ENCODE measurements at regions not wholly inside any gene's neighbourhood (a gene's known extent, or its start where the extent isn't known, plus 50 kb on each side); places are given as distances from the start of the nearest gene placed in this dataset.

- no peak for TF ChIP-seq CTCF (IDR thresholded peaks at IDR 0.05)
- H3K36me3 ChIP-seq (ENCODE audit: low read depth) = no peaks in the 10 kb centered on the region
- no peaks in the 10 kb centered on the region for H3K4me1 ChIP-seq (ENCODE audit: low read depth)
- no peaks in the 10 kb centered on the region for H3K9me3 ChIP-seq
- no peak overlapping the region for H3K4me3 ChIP-seq
- ATAC-seq (no peak), DNase-seq (no peak)
- intact Hi-C loops (cut with DNase I, micrococcal nuclease) = no loop called here
These were observed 1428.6 kb downstream of the LRRC4C start for GRCh38 chr11:40030867-40031266.

GRCh38 chr11:40029391-40029790 is 1430.1 kb downstream of the LRRC4C start:
- peak in 2 of 3 donors; percentile 21 to 25 for DNase-seq
- ATAC-seq = peak; percentile 44

GRCh38 chr11:40027720-40028119 is 1431.7 kb downstream of the LRRC4C start:
- H3K9me3 ChIP-seq = no peaks in the 10 kb centered on the region
- ATAC-seq = no peak
- intact Hi-C loops (cut with DNase I, micrococcal nuclease) = no loop called here
- H3K4me3 ChIP-seq = no peak overlapping the region
- DNase-seq = no peak
- no peaks in the 10 kb centered on the region for H3K4me1 ChIP-seq (ENCODE audit: low read depth)
- no peak for TF ChIP-seq CTCF (IDR thresholded peaks at IDR 0.05)
- no peaks in the 10 kb centered on the region for H3K36me3 ChIP-seq (ENCODE audit: low read depth)

More at GRCh38 chr11:40029391-40029790, 1430.1 kb downstream of the LRRC4C start:
- Histone ChIP-seq H3K9me3 (no peaks in the 10 kb centered on the region), H3K36me3 (ENCODE audit: low read depth) (no peaks in the 10 kb centered on the region), H3K4me1 (ENCODE audit: low read depth) (no peaks in the 10 kb centered on the region), H3K4me3 (no peak overlapping the region)
- no peak for TF ChIP-seq CTCF (IDR thresholded peaks at IDR 0.05)
- intact Hi-C loops (cut with DNase I, micrococcal nuclease) = no loop called here

GRCh38 chr11:40023724-40024123 is 1435.7 kb downstream of the LRRC4C start:
- Histone ChIP-seq H3K36me3 (ENCODE audit: low read depth) (no peaks in the 10 kb centered on the region), H3K9me3 (no peaks in the 10 kb centered on the region), H3K4me1 (ENCODE audit: low read depth) (no peaks in the 10 kb centered on the region), H3K4me3 (no peak overlapping the region)
- no peak for TF ChIP-seq CTCF (IDR thresholded peaks at IDR 0.05)
- DNase-seq (no peak), ATAC-seq (no peak)
- intact Hi-C loops (cut with DNase I, micrococcal nuclease) = no loop called here

- no peaks in the 10 kb centered on the region for H3K4me1 ChIP-seq (ENCODE audit: low read depth)
- H3K36me3 ChIP-seq (ENCODE audit: low read depth) = no peaks in the 10 kb centered on the region
- intact Hi-C loops (cut with DNase I, micrococcal nuclease) = no loop called here
- no peak for ATAC-seq
- no peak for TF ChIP-seq CTCF (IDR thresholded peaks at IDR 0.05)
- DNase-seq = no peak
- H3K4me3 ChIP-seq = no peak overlapping the region
- H3K9me3 ChIP-seq = no peaks in the 10 kb centered on the region
These were observed 1449.4 kb downstream of the LRRC4C start for GRCh38 chr11:40010011-40010410.

- peak; percentile 56 for ATAC-seq
- H3K4me3 ChIP-seq = no peak overlapping the region
- peaks cover 4% of the 10 kb centered on the region for H3K4me1 ChIP-seq (ENCODE audit: low read depth)
- TF ChIP-seq CTCF (IDR thresholded peaks at IDR 0.05) = no peak
- no peaks in the 10 kb centered on the region for H3K36me3 ChIP-seq (ENCODE audit: low read depth)
- no peak for DNase-seq
- intact Hi-C loops (cut with DNase I, micrococcal nuclease) = no loop called here
- H3K9me3 ChIP-seq = no peaks in the 10 kb centered on the region
These were observed 1466.9 kb downstream of the LRRC4C start for GRCh38 chr11:39992551-39992950.
